Gastrocnemius medialis (tissue), 4 donors: ENCODE measurements at regions not wholly inside any gene's neighbourhood (a gene's known extent, or its start where the extent isn't known, plus 50 kb on each side); places are given as distances from the start of the nearest gene placed in this dataset.

Experiments used
- CTCF ChIP-seq, 5 experiments: fragments of 450-650 bp in 3 of 5; fragments of 200-600 bp in 2 of 5; sonication (generic) in 2 of 5; IDR thresholded peaks in 4 of 5; conservative IDR thresholded peaks in 1 of 5; 1 replicate in 4 of 5; 2 replicates in 1 of 5; pipeline ENCODE4 v1.5.1; 2016 to 2019; ENCODE audit warnings: antibody characterized with exemption in 5 of 5, mild to moderate bottlenecking in 3 of 5, moderate library complexity in 3 of 5
- POLR2A ChIP-seq, 2 donors: fragments of 450-650 bp; IDR thresholded peaks; one replicate each; pipeline ENCODE4 v1.6.1; 2017; ENCODE audit warnings: antibody characterized with exemption in 2 of 2, mild to moderate bottlenecking in 2 of 2, moderate library complexity in 2 of 2

GRCh38 chr2:58494071-58494501 lies 253.0 kb upstream of the FANCL start:
- TF ChIP-seq CTCF (IDR thresholded peaks at IDR 0.05 in 4 of 5, conservative IDR thresholded peaks at IDR 0.05 in 1 of 5) (no peak), POLR2A (IDR thresholded peaks at IDR 0.05) (no peak)
